Small intestine (tissue), 7 donors: ENCODE measurements at regions not wholly inside any gene's neighbourhood (a gene's known extent, or its start where the extent isn't known, plus 50 kb on each side); places are given as distances from the start of the nearest gene placed in this dataset.

ENCODE experiments used
- DNase-seq, 2 donors: peaks; one replicate each; pipeline versions ENCODE4 v3.0.0 to v3.0.0-alpha.2; 2013
- FAIRE-seq: peaks from 2 replicates; lab custom pipeline; 2012; peaks lifted over from hg19 to GRCh38; lab: Jason Lieb, UNC
- H3K27ac ChIP-seq, 3 donors: one replicate each; pipeline ENCODE4 v1.5.1; 2013; ENCODE audit warnings: low read length in 2 of 3, mild to moderate bottlenecking in 2 of 3, control low read depth in 1 of 3, inconsistent platforms in 1 of 3, low read depth in 1 of 3, moderate library complexity in 1 of 3
- H3K27me3 ChIP-seq, 3 donors: one replicate each; pipeline ENCODE4 v1.6.1; 2013; ENCODE audit warnings: low read length in 3 of 3, inconsistent platforms in 1 of 3; ENCODE audit not compliant: control insufficient read depth in 3 of 3, insufficient read depth in 3 of 3
- H3K36me3 ChIP-seq, 3 donors: one replicate each; pipeline ENCODE4 v1.6.1; 2013; ENCODE audit warnings: low read length in 3 of 3, inconsistent platforms in 1 of 3, low read depth in 1 of 3, mild to moderate bottlenecking in 1 of 3, moderate library complexity in 1 of 3; ENCODE audit not compliant: control insufficient read depth in 3 of 3, insufficient read depth in 2 of 3
- H3K4me1 ChIP-seq, 3 donors: one replicate each; pipeline ENCODE4 v1.6.1; 2013; ENCODE audit warnings: low read length in 2 of 3, inconsistent platforms in 1 of 3, low read depth in 1 of 3, mild to moderate bottlenecking in 1 of 3, moderate library complexity in 1 of 3; ENCODE audit not compliant: control insufficient read depth in 3 of 3, insufficient read depth in 2 of 3
- H3K4me3 ChIP-seq, 3 donors: one replicate each; pipeline ENCODE4 v1.5.1; 2013; ENCODE audit warnings: low read length in 3 of 3, control low read depth in 1 of 3, inconsistent platforms in 1 of 3, low read depth in 1 of 3, mild to moderate bottlenecking in 1 of 3, moderate library complexity in 1 of 3
- H3K9me3 ChIP-seq, 2 donors: one replicate each; pipeline ENCODE4 v1.6.1; 2013; ENCODE audit warnings: low read depth in 1 of 2, low read length in 1 of 2; ENCODE audit not compliant: control insufficient read depth in 2 of 2, insufficient read depth in 1 of 2
- WGBS, 3 donors: extraction: QIAGEN DNeasy Blood & Tissue Kit; methylation state at CpG; one replicate each; pipeline ENCODE4 v1.1.7; 2013; 5-methylcytosine and 5-hydroxymethylcytosine counted together
- donor health status: healthy with polysubstance abuse.
- donor health status: control.
- donor health status: control.
- donor health status: Bipolar disorder and iron deficiency.
- donor health status: healthy.

DNA sequence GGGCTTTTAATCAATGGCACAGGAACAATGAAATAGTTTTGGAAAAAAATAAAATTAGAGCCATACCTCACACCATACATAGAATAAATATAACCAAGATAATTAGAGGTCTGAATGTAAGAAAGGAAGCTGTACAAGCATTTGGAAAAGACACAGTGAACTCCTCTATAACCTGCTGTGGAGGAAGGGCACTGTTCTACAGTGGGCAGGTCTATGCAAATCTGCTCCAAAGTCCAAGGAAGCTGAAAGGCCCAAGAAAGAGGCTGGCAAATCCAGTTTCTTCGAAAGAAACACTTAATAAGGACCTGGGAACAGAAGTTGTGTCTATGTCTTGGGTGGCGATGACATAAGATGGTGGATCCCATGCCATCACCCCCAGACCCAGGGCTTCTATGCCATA is 169.4 kb upstream of the RALGAPA2 start:
- whole genome bisulfite sequencing, 3 donors = 51 to 67% (median 56%) methylated on average over 2 of the region's 2 CpGs
- DNase-seq = peak in 1 of 2 donors; percentile 23
- Histone ChIP-seq H3K27ac (no peak overlapping the region), H3K36me3 (no peaks in the 10 kb centered on the region), H3K4me1 (no peaks in the 10 kb centered on the region), H3K4me3 (no peak overlapping the region), H3K9me3 (no peaks in the 10 kb centered on the region), H3K27me3 (peaks cover 0 to 3% (median 0%) of the 10 kb centered on the region in 3 donors)
- FAIRE-seq = no peak

GRCh38 chr20:20877079-20877478 is 164.6 kb upstream of the RALGAPA2 start:
- no peak for DNase-seq
- 63 to 77% (median 71%) methylated on average over 2 of the region's 2 CpGs for WGBS, 3 donors
- Histone ChIP-seq H3K27ac (no peak overlapping the region), H3K4me1 (no peaks in the 10 kb centered on the region), H3K27me3 (peaks cover 0 to 5% (median 0%) of the 10 kb centered on the region in 3 donors), H3K9me3 (no peaks in the 10 kb centered on the region), H3K36me3 (no peaks in the 10 kb centered on the region), H3K4me3 (no peak overlapping the region)
- FAIRE-seq = no peak

GRCh38 chr20:20875716-20876115 is 163.3 kb upstream of the RALGAPA2 start:
- WGBS, 3 donors = 77 to 80% (median 77%) methylated on average over 7 of the region's 7 CpGs
- Histone ChIP-seq H3K36me3 (no peaks in the 10 kb centered on the region), H3K9me3 (no peaks in the 10 kb centered on the region), H3K27ac (no peak overlapping the region), H3K4me1 (no peaks in the 10 kb centered on the region), H3K27me3 (peaks cover 0 to 5% (median 1%) of the 10 kb centered on the region in 3 donors), H3K4me3 (no peak overlapping the region)
- FAIRE-seq (no peak), DNase-seq (no peak)

DNA sequence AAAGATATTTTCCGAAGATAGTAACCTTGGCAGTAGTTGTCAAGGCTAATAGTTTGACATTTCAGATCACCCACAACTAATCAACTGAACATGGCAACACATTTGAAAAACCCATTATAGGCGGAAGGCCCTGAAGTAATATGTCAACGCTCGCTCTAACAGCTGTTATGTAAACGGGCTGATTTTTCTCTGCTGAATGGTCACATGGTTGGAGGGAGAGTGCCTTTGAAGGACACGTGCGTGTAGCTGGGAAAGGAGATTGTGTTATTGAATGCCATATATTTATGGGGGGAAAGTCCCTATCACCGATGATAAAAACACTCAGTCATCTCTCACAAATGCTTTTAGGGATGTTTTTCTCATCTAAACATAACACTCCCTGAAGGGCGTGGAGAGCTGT is 160.0 kb upstream of the RALGAPA2 start:
- H3K9me3 ChIP-seq = no peaks in the 10 kb centered on the region
- peak; percentile 5 to 20 for DNase-seq
- no peak overlapping the region for H3K4me3 ChIP-seq
- no peak for FAIRE-seq
- H3K27me3 ChIP-seq = peaks cover 0 to 5% (median 1%) of the 10 kb centered on the region in 3 donors
- H3K27ac ChIP-seq = no peak overlapping the region
- WGBS, 3 donors = 23 to 47% (median 31%) methylated on average over 9 of the region's 9 CpGs
- no peaks in the 10 kb centered on the region for H3K4me1 ChIP-seq
- no peaks in the 10 kb centered on the region for H3K36me3 ChIP-seq

DNA sequence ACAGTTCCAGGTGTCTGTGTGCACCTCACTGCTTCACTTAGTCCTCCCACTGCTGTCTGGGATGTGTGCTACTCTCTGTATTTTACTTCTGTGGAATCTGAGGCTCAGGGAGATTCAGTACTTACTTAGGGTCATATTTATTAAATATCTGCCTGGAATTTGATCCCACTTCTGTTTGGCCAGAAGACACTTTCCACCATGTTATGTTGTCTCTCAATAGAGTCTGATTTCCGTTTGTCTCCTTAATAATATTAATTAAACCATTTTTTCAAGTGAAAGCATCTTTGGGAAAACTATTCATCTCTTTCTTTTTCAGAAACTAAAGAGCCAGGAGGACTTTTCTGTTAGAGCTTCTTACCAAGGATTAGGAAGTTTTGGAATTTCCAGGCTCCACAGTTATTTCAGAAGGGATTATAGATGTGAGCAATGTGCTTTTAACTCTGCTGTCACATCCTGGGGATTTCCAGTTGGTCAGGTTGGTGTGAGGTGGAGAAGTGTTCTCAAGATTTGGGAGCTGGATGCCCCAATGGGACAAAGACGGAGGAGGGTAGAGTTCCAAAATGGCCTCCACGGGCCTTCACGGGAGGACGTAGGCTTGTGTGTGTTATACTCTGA is 156.8 kb upstream of the RALGAPA2 start:
- WGBS, 3 donors = 80 to 81% (median 80%) methylated on average over 5 of the region's 5 CpGs
- H3K36me3 ChIP-seq = no peaks in the 10 kb centered on the region
- no peaks in the 10 kb centered on the region for H3K4me1 ChIP-seq
- no peak for FAIRE-seq
- DNase-seq = no peak
- H3K4me3 ChIP-seq = no peak overlapping the region
- peaks cover 0 to 1% (median under 1%) of the 10 kb centered on the region in 3 donors for H3K27me3 ChIP-seq
- H3K27ac ChIP-seq = no peak overlapping the region
- H3K9me3 ChIP-seq = no peaks in the 10 kb centered on the region

GRCh38 chr20:20864351-20865096 is 152.1 kb upstream of the RALGAPA2 start:
- WGBS, 3 donors = 70 to 71% (median 71%) methylated on average over 3 of the region's 3 CpGs
- FAIRE-seq (no peak), DNase-seq (peak; percentile 16 to 19)
- Histone ChIP-seq H3K36me3 (no peaks in the 10 kb centered on the region), H3K27ac (no peak overlapping the region), H3K4me1 (no peaks in the 10 kb centered on the region), H3K9me3 (no peaks in the 10 kb centered on the region), H3K27me3 (peaks cover 0 to 1% (median 0%) of the 10 kb centered on the region in 3 donors), H3K4me3 (no peak overlapping the region)

DNA sequence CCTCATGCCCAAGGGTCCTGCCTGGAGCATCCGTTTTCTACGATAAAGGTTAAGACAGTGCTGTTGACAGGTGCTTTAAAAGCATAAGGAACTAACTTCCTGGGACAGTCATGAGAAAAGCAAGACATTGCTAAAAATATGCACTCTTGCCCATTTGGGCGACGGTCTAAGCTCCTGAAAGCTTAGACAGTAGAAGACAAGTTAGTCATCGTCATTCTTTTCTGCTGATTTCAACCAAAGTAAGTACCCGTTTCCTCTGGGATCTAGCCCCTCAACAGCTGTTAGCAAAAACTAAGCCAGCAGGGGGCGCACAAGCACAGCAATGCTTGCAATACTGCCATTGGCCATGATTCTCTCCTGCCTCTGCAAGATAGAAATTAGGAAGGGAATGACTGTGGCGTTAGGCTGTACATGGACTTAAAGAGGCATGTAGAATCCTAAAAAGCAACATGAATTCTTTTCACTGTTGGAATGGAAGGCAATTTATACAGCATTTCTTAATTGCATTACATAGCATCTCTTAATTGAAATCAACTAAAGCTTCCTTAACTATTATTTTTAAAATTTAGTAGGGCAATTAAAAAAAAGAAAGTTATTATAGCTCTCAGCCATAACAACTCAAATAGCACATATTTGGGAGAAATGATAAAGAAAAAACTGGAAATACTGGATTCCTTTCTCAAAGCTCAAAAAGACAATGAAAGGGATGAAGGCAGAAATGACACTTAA is 147.8 kb upstream of the RALGAPA2 start:
- Histone ChIP-seq H3K4me1 (no peaks in the 10 kb centered on the region), H3K4me3 (no peak overlapping the region), H3K9me3 (no peaks in the 10 kb centered on the region), H3K36me3 (no peaks in the 10 kb centered on the region), H3K27me3 (peaks cover 0 to 8% (median 6%) of the 10 kb centered on the region in 3 donors), H3K27ac (no peak overlapping the region)
- WGBS, 3 donors = 14 to 20% (median 18%) methylated on average over 8 of the region's 8 CpGs
- DNase-seq (peak; percentile 73 to 82), FAIRE-seq (no peak)

DNA sequence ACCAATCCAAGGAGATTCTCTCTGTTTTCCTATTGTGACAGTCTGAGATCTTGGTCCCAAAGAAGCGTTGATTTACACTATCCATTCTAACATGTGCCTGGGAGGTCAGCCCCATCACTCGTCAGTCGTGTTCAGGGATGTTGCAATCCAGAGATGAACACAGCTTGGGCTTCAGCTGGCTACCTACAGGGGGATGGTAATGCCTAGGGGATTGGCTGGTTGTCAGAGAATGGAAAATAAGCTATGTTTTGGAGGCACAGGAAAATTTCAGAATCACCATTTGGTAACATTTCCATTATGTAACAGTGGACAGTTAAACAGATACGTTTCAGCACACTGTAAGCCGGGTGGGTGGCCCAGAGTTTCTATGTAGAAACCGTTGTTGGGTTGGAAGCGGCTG is 147.1 kb upstream of the RALGAPA2 start:
- DNase-seq (no peak), FAIRE-seq (no peak)
- Histone ChIP-seq H3K36me3 (no peaks in the 10 kb centered on the region), H3K4me1 (no peaks in the 10 kb centered on the region), H3K4me3 (no peak overlapping the region), H3K27me3 (peaks cover 0 to 8% (median 6%) of the 10 kb centered on the region in 3 donors), H3K9me3 (no peaks in the 10 kb centered on the region), H3K27ac (no peak overlapping the region)
- 56 to 75% (median 72%) methylated on average over 7 of the region's 7 CpGs for WGBS, 3 donors
